Sigmoid colon (tissue), 4 donors: ENCODE measurements at regions not wholly inside any gene's neighbourhood (a gene's known extent, or its start where the extent isn't known, plus 50 kb on each side); places are given as distances from the start of the nearest gene placed in this dataset.

ENCODE experiments used
- POLR2A ChIP-seq, 2 donors: fragments of 450-650 bp; IDR thresholded peaks; one replicate each; pipeline ENCODE4 v1.6.1; 2016; ENCODE audit warnings: antibody characterized with exemption in 2 of 2, mild to moderate bottlenecking in 2 of 2, moderate library complexity in 2 of 2
- POLR2AphosphoS5 ChIP-seq, 4 donors: sonication (generic); formaldehyde crosslinking; IDR thresholded peaks; one replicate each; pipeline ENCODE4 v1.6.1; 2017; ENCODE audit warnings: antibody characterized with exemption in 4 of 4
- TF ChIP-seq, protein P1 (sequence below), 4 experiments: fragments of 450-650 bp in 3 of 4; fragments of 200-600 bp in 1 of 4; IDR thresholded peaks; one replicate each; pipeline ENCODE4 v1.5.1; 2016 to 2019; ENCODE audit warnings: antibody characterized with exemption in 4 of 4, mild to moderate bottlenecking in 3 of 4, moderate library complexity in 2 of 4

DNA sequence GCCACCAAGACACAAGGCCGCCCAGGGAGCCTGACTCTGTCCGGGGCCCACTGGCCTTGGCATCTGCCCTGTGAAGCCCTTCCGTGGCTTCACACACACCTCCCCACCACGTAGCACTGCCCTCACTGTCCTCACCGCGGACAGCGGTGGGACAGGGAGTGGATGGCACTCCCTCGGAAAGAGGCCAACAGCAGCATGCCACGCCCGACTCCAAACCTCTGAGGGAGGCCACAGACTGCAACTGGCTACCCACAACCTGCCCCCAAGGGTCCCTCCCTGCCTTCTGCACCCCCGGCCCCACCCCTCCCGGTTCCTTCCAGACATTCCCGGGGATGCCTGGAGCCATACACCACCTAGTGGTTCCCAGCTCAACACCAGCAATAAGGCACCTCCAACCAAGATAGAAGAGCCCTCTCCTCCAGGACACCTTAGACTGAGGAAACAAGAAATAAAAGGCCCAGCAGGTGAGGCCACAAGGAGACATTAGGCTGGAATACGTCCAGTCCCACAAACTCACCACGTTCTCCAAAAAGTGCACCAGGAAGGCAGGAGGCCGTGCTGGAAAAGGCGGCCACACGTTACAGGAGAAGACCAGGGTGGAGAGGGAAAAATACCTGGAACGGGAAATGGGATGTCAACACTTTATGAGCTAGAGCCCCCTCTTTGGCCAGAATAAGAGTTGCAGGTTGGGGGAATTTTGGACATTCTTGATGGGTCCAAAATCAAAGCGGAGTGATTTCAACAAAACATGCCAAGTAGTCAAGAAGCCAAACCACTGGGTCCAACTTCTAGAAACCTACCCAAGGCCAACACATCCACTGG lies 310.0 kb downstream of the SOX9 start:
- TF ChIP-seq, protein P1, sequence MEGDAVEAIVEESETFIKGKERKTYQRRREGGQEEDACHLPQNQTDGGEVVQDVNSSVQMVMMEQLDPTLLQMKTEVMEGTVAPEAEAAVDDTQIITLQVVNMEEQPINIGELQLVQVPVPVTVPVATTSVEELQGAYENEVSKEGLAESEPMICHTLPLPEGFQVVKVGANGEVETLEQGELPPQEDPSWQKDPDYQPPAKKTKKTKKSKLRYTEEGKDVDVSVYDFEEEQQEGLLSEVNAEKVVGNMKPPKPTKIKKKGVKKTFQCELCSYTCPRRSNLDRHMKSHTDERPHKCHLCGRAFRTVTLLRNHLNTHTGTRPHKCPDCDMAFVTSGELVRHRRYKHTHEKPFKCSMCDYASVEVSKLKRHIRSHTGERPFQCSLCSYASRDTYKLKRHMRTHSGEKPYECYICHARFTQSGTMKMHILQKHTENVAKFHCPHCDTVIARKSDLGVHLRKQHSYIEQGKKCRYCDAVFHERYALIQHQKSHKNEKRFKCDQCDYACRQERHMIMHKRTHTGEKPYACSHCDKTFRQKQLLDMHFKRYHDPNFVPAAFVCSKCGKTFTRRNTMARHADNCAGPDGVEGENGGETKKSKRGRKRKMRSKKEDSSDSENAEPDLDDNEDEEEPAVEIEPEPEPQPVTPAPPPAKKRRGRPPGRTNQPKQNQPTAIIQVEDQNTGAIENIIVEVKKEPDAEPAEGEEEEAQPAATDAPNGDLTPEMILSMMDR (IDR thresholded peaks at IDR 0.05), result peak in 1 of 4 experiments; percentile 16
- TF ChIP-seq POLR2A (IDR thresholded peaks at IDR 0.05) (no peak), POLR2AphosphoS5 (IDR thresholded peaks at IDR 0.05) (no peak)
